HG02588 (cell line): ENCODE measurements at regions not wholly inside any gene's neighbourhood (a gene's known extent, or its start where the extent isn't known, plus 50 kb on each side); places are given as distances from the start of the nearest gene placed in this dataset.
"Not testable (repeated sequence)": the region's sequence is repeated elsewhere in the genome, so short reads cannot be mapped to it uniquely, and the experiment has no call there.

Experiments
- ATAC-seq: cut with Tn5 transposase; IDR thresholded peaks from one replicate; pipeline ENCODE4 v1.9.1; 2021; ENCODE audit warnings: mild to moderate bottlenecking, moderate library complexity; ENCODE audit not compliant: unreplicated experiment

- ATAC-seq: no peak
Measured at GRCh38 chr6:106802139-106802538, 172.4 kb downstream of the CD24 start.

- ATAC-seq: no peak
Measured at GRCh38 chr6:106801256-106801655, 171.9 kb downstream of the QRSL1 start.

GRCh38 chr6:106800379-106800778, 171.0 kb downstream of the QRSL1 start:
- no peak for ATAC-seq

GRCh38 chr6:106799031-106799894, 169.9 kb downstream of the QRSL1 start:
- ATAC-seq: no peak

- no peak for ATAC-seq
Measured at GRCh38 chr6:106797186-106797585, 167.8 kb downstream of the QRSL1 start.

- ATAC-seq: no peak
Measured at GRCh38 chr6:106796781-106797180, 167.4 kb downstream of the QRSL1 start.

GRCh38 chr6:106794129-106794528, 164.8 kb downstream of the QRSL1 start:
- no peak for ATAC-seq

GRCh38 chr6:106792536-106793236, 163.3 kb downstream of the QRSL1 start:
- no peak for ATAC-seq

GRCh38 chr6:106790935-106791334, 161.6 kb downstream of the QRSL1 start:
- ATAC-seq: no peak

GRCh38 chr6:106790149-106790770, 160.9 kb downstream of the QRSL1 start:
- no peak for ATAC-seq

GRCh38 chr6:106789428-106790148, 160.2 kb downstream of the QRSL1 start:
- no peak for ATAC-seq

- no peak for ATAC-seq
Measured at GRCh38 chr6:106788761-106789160, 159.4 kb downstream of the QRSL1 start.

GRCh38 chr6:106787327-106788196, 158.2 kb downstream of the QRSL1 start:
- ATAC-seq: no peak

- no peak for ATAC-seq
Measured at GRCh38 chr6:106785298-106785697, 155.9 kb downstream of the QRSL1 start.

GRCh38 chr6:106783640-106784566, 154.5 kb downstream of the QRSL1 start:
- no peak for ATAC-seq

GRCh38 chr6:106782536-106783285, 153.3 kb downstream of the QRSL1 start:
- no peak for ATAC-seq

GRCh38 chr6:106779552-106779951, 150.2 kb downstream of the QRSL1 start:
- ATAC-seq: not testable (repeated sequence)

GRCh38 chr6:106778943-106779342, 149.6 kb downstream of the QRSL1 start:
- ATAC-seq: no peak
